ENCODE measurements at regions not wholly inside any gene's neighbourhood (a gene's known extent, or its start where the extent isn't known, plus 50 kb on each side); places are given as distances from the start of the nearest gene placed in this dataset.

- TF ChIP-seq CTCF (IDR thresholded peaks at IDR 0.05) (no peak), POLR2A (IDR thresholded peaks at IDR 0.05) (no peak)
These were observed 290.4 kb downstream of the EN1 start for GRCh38 chr2:118557016-118557415.

All from thyroid gland (tissue), 4 donors.